GM10266 (cell line): ENCODE measurements at regions not wholly inside any gene's neighbourhood (a gene's known extent, or its start where the extent isn't known, plus 50 kb on each side); places are given as distances from the start of the nearest gene placed in this dataset.

Experiments
- DNase-seq: peaks from one replicate; pipeline ENCODE4 v3.0.0; 2012; ENCODE audit errors: extremely low spot score
- TF ChIP-seq, protein P1 (sequence below): IDR thresholded peaks from 2 replicates; pipeline ENCODE4 v1.5.1; 2012; ENCODE audit warnings: mild to moderate bottlenecking, low read depth; ENCODE audit not compliant: control insufficient read depth, insufficient read depth; ENCODE audit errors: missing control alignments

DNA sequence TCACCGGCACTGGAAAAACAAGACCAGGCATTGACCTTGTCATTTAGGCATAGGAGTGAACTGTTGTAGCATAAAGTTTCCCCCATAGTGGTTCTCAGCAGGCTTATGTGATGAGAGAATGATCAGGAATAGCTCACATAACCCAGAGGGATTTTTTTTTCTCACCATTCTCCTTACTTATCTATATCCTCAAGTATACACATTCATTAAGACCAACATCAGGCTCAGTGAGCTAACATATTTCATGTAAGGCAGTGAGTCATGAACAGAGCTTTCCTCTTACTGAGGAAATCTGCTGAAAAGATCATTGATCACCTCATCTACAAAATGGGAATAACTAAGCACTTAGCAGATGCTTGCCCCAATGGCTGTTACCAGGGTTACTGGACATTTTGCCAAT is 396.6 kb upstream of the TMCO5A start:
- no peak for DNase-seq
- TF ChIP-seq, protein P1, sequence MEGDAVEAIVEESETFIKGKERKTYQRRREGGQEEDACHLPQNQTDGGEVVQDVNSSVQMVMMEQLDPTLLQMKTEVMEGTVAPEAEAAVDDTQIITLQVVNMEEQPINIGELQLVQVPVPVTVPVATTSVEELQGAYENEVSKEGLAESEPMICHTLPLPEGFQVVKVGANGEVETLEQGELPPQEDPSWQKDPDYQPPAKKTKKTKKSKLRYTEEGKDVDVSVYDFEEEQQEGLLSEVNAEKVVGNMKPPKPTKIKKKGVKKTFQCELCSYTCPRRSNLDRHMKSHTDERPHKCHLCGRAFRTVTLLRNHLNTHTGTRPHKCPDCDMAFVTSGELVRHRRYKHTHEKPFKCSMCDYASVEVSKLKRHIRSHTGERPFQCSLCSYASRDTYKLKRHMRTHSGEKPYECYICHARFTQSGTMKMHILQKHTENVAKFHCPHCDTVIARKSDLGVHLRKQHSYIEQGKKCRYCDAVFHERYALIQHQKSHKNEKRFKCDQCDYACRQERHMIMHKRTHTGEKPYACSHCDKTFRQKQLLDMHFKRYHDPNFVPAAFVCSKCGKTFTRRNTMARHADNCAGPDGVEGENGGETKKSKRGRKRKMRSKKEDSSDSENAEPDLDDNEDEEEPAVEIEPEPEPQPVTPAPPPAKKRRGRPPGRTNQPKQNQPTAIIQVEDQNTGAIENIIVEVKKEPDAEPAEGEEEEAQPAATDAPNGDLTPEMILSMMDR = no peak

DNA sequence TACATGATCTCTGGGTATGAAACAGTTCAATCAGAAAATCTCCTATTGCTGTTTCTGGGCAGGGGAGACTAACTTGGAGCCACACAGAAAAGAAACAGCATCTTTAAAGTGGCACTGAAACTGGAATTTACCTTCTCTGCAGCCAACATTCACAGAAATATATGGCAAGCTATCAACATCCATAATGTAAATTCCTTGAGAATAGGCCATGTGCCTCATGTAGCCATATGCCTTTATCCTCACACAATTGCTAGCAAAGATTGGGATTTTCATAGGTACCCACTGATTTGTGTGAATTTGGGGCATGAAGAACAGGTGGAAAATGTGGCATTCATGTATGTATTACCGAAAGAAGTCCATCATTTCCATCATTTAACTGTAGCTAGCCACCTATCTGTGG is 386.3 kb upstream of the TMCO5A start:
- TF ChIP-seq, protein P1 = no peak

DNA sequence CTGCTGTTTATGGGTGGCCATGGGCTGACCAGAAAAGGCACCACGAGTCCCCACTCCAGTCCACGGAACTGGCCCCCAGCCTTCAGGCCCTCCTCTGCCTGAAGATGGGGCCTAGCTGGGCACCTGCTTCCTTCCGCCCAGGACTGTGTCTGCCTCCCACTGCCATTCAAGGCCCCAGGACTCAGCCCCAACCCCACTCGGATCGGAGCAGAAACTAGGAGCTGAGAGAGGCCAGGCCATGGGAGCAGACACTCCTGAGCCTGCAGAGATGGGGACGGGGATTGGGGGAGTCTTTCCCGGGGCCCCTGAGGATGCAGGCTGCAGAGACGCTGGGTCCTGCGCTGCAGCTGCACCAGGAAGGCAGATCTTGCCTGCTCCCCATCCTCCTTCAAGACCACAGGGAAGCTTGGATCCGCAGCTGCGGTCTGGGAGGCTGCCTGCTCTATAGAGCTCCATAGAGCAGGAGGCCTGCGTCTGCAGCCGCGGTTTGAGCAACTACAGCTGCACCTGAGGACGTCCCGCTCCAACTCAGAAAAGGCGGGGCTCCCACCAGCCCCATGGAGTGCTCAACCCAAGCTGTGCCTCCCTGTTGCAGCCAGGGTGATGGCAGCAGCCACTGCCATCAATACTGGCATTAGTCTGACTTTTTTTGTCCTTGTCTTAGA is 383.9 kb upstream of the TMCO5A start:
- DNase-seq = no peak
- TF ChIP-seq, protein P1 = no peak

More for the DNA sequence above, 386.3 kb upstream of the TMCO5A start:
- DNase-seq = no peak

DNA sequence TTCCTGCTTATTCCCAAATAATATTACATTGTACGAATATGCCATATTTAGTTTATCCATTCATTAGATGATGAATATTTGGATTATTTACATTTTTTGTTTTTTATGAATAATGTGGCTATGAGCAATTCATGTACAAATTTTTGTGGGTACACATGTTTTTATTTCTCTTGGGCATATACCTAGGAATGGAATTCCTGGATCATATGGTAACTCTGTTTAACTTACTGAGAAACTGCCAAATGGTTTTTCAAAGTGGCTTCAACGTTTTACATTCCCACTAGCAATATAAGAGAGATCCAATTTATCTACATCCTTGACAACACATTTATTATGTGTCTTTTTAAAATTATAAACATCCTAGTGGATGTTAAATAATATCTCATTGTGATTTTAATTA is 362.0 kb upstream of the TMCO5A start:
- no peak for DNase-seq
- TF ChIP-seq, protein P1 = no peak

DNA sequence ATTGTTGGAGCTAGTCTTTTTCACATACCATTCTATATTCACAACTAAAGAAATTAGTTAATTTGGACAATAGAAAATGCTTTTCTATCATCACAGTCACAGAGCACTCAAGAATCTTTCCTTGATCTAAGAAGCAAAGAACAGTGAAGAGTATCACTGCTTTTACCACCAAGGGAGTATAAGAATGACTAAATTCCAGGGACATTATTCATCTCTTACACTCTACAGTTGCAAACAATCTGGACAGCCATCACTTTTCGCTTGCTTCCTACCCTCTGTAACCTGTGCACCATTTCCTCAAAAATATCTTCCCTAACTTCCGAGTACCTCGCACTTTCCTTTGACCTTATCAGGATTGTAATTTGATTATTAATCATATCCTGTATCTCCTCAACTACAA is 359.5 kb upstream of the TMCO5A start:
- DNase-seq = no peak
- TF ChIP-seq, protein P1 = no peak

DNA sequence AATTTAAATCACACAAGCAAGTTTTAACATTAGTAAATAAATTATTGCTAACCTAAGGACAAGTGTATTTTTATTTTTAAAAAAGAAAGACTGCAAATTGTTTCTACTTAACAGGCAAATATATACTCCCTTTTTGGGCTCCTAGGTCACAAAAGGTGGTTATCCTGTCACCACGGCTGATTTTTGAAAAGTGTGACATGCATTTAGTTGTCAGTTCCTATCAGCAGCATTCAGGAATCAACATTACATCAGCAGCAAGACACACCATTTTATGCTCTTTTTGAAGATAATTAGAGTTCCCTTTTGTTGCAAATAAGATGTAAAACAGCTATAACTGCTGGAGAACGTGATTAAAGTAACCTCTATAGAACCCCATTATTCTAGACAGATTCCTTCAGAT is 357.5 kb upstream of the TMCO5A start:
- TF ChIP-seq, protein P1 = no peak
- DNase-seq = no peak

DNA sequence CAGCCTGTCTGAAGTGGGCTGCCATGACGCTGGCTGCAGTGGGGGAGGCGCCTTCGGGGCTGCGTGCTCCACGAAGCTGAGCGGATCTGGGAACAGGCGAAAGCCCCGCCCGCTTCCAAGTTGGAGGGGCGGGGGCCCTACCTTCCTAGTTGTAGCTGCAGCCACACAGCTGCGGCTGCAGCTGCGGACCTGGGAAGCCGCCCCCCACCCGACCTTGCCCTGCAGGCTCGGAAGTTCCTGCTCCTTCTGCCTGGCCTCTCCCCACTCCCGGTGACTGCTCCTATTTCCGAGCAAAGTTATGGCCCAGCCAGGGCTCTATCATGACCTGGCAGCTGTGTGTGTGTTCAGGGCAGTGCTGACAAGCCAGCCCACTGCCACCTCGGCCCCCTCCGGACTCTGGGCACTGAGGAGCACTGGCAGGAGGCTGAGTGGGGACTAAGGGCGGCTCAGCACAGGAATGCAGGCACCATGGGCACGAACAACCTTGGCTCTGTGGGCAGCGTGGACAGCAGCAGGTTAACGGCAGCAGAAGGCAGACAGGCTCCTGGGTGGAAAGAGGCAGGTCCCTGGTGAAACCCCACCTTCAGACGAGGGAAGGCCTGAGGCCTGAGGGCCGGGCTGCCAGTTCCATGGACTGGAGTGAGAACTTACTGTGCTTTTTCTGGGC is 352.4 kb upstream of the TMCO5A start:
- TF ChIP-seq, protein P1 = no peak
- no peak for DNase-seq
